ENCODE measurements at regions not wholly inside any gene's neighbourhood (a gene's known extent, or its start where the extent isn't known, plus 50 kb on each side); places are given as distances from the start of the nearest gene placed in this dataset.

DNA sequence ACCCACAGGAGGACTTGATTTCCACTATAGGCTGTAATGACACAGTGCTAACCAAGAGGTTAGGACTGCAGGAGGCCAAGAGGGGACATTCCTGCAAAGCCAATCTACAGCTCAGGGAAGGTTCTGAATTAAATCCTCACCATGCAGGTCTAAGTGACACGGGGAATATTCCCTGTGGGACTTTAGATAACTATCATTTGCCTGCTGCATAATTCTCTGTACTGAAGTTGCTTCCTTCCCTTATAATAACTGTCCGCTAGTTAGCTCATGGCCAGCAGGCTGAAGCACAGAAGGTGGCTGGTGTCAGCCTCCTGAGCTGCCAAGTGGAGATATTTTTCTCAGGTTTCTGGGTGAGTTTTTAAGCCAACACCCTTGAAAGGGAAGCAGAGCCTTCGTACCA, 74.6 kb upstream of the SOX9 start:
- no peak overlapping the region for H3K23ac ChIP-seq (ENCODE audit: insufficient read length)
- no peak overlapping the region for H4K91ac ChIP-seq (replicated peaks; ENCODE audit: insufficient read length, low read length)
- no peak overlapping the region for H4K8ac ChIP-seq (ENCODE audit: extremely low read depth, insufficient read depth, low read length)
- H3K4me3 ChIP-seq (ENCODE audit: extremely low read depth in 1 of 4, insufficient read depth in 2 of 4, low read depth in 3 of 4, low read length in 4 of 4) = no peak overlapping the region
- no peak for FAIRE-seq
- no peak overlapping the region for H2AK5ac ChIP-seq (ENCODE audit: low read depth, low read length)
- no peak overlapping the region for H3K18ac ChIP-seq (ENCODE audit: extremely low read depth, low read length)
- CTCF ChIA-PET (ENCODE audit: partially characterized antibody) = interaction anchor here (1.3 to 1.5 kb wide), 2 partner anchors 72 to 542 kb away, joined by 3 to 7 read pairs; no protein-coding TSS in a partner anchor
- H3K23me2 ChIP-seq (ENCODE audit: low read depth, low read length) = no peaks in the 10 kb centered on the region
- no peaks in the 10 kb centered on the region for H3K9me3 ChIP-seq (ENCODE audit: insufficient read depth in 2 of 2, low read depth in 1 of 2, low read length in 1 of 2)
- no peaks in the 10 kb centered on the region for H3K27me3 ChIP-seq (replicated peaks in 1 of 4; ENCODE audit: control insufficient read depth in 3 of 4, extremely low read depth in 1 of 4, insufficient read depth in 3 of 4, low read length in 3 of 4)
- H3K4me1 ChIP-seq (replicated peaks in 1 of 4; ENCODE audit: control insufficient read depth in 3 of 4, insufficient read depth in 4 of 4, low read length in 3 of 4) = no peaks in the 10 kb centered on the region
- no peak overlapping the region for H3K4me2 ChIP-seq (ENCODE audit: insufficient read depth in 1 of 2, low read depth in 2 of 2, low read length in 2 of 2)
- no peak overlapping the region for H3K27ac ChIP-seq (ENCODE audit: low read depth, low read length)
- no peaks in the 10 kb centered on the region for H3K79me1 ChIP-seq (ENCODE audit: low read depth, low read length)
- POLR2A ChIA-PET (ENCODE audit: partially characterized antibody) = no interaction called here
- no peak overlapping the region for H2BK5ac ChIP-seq (ENCODE audit: low read depth, low read length)
- H4K5ac ChIP-seq (ENCODE audit: insufficient read length, low read depth, low read length) = no peak overlapping the region
- no peak for DNase-seq (ENCODE audit: low read depth in 1 of 2, low spot score in 2 of 2)
- 0 out of 2 replicates have a peak overlapping the region, but pooled peaks have one; percentile 12 for H2BK15ac ChIP-seq (ENCODE audit: low read length)
- no peak overlapping the region for H2BK12ac ChIP-seq (ENCODE audit: low read depth, low read length)
- no peak overlapping the region for H2BK120ac ChIP-seq (replicated peaks; ENCODE audit: low read depth, low read length)
- H2BK20ac ChIP-seq (ENCODE audit: low read length) = no peak overlapping the region
- no peak overlapping the region for H3K9ac ChIP-seq (replicated peaks in 1 of 4; ENCODE audit: extremely low read depth in 1 of 4, low read depth in 3 of 4, low read length in 3 of 4)
- H4K20me1 ChIP-seq (replicated peaks in 1 of 2; ENCODE audit: control insufficient read depth in 1 of 2, insufficient read depth in 2 of 2, low read length in 2 of 2) = no peaks in the 10 kb centered on the region
- no peaks in the 10 kb centered on the region for H3K36me3 ChIP-seq (ENCODE audit: control insufficient read depth in 2 of 4, insufficient read depth in 4 of 4, low read length in 3 of 4)
- no peak overlapping the region for H3K14ac ChIP-seq (ENCODE audit: insufficient read length)
- no peak overlapping the region for H3K4ac ChIP-seq (replicated peaks; ENCODE audit: insufficient read length, low read depth, low read length)
- no peak overlapping the region for H2AFZ ChIP-seq (ENCODE audit: low read length)
- H3K79me2 ChIP-seq (ENCODE audit: control insufficient read depth in 1 of 2, insufficient read depth in 2 of 2, low read length in 2 of 2) = no peaks in the 10 kb centered on the region
- TF ChIP-seq, protein P1, sequence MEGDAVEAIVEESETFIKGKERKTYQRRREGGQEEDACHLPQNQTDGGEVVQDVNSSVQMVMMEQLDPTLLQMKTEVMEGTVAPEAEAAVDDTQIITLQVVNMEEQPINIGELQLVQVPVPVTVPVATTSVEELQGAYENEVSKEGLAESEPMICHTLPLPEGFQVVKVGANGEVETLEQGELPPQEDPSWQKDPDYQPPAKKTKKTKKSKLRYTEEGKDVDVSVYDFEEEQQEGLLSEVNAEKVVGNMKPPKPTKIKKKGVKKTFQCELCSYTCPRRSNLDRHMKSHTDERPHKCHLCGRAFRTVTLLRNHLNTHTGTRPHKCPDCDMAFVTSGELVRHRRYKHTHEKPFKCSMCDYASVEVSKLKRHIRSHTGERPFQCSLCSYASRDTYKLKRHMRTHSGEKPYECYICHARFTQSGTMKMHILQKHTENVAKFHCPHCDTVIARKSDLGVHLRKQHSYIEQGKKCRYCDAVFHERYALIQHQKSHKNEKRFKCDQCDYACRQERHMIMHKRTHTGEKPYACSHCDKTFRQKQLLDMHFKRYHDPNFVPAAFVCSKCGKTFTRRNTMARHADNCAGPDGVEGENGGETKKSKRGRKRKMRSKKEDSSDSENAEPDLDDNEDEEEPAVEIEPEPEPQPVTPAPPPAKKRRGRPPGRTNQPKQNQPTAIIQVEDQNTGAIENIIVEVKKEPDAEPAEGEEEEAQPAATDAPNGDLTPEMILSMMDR (IDR thresholded peaks at IDR 0.05; ENCODE audit: control extremely low read depth in 1 of 3, insufficient read depth in 1 of 3, low read depth in 1 of 3, low read length in 3 of 3) = no peak
- no peak for TF ChIP-seq POU5F1 (IDR thresholded peaks at IDR 0.05; ENCODE audit: low read depth, low read length)
- WGBS, 2 experiments (ENCODE audit: extremely low coverage in 1 of 2, insufficient coverage in 1 of 2, insufficient read length in 1 of 2, insufficient replicate concordance in 2 of 2, low coverage in 1 of 2, low lambda C conversion rate in 2 of 2, missing lambda C conversion rate in 1 of 2) = 91% methylated on average over 3 of the region's 3 CpGs; no CpG with 5 or more reads in 1 of the 2 experiments
- H3K56ac ChIP-seq (replicated peaks; ENCODE audit: insufficient read length, low read depth, low read length) = no peak overlapping the region
